Lower leg skin (tissue), 3 donors: ENCODE measurements at regions not wholly inside any gene's neighbourhood (a gene's known extent, or its start where the extent isn't known, plus 50 kb on each side); places are given as distances from the start of the nearest gene placed in this dataset.

Experiments
- POLR2A ChIP-seq, 2 donors: fragments of 450-650 bp; IDR thresholded peaks; one replicate each; pipeline ENCODE4 v1.6.1; 2016 to 2017; ENCODE audit warnings: antibody characterized with exemption in 2 of 2, mild to moderate bottlenecking in 1 of 2, moderate library complexity in 1 of 2
- TF ChIP-seq, protein P1 (sequence below), 3 donors: fragments of 450-650 bp; IDR thresholded peaks; one replicate each; pipeline ENCODE4 v1.5.1; 2016; ENCODE audit warnings: antibody characterized with exemption in 3 of 3, mild to moderate bottlenecking in 3 of 3, moderate library complexity in 2 of 3

GRCh38 chr12:107152315-107152714 lies 59.0 kb upstream of the CRY1 start:
- TF ChIP-seq, protein P1, sequence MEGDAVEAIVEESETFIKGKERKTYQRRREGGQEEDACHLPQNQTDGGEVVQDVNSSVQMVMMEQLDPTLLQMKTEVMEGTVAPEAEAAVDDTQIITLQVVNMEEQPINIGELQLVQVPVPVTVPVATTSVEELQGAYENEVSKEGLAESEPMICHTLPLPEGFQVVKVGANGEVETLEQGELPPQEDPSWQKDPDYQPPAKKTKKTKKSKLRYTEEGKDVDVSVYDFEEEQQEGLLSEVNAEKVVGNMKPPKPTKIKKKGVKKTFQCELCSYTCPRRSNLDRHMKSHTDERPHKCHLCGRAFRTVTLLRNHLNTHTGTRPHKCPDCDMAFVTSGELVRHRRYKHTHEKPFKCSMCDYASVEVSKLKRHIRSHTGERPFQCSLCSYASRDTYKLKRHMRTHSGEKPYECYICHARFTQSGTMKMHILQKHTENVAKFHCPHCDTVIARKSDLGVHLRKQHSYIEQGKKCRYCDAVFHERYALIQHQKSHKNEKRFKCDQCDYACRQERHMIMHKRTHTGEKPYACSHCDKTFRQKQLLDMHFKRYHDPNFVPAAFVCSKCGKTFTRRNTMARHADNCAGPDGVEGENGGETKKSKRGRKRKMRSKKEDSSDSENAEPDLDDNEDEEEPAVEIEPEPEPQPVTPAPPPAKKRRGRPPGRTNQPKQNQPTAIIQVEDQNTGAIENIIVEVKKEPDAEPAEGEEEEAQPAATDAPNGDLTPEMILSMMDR (IDR thresholded peaks at IDR 0.05) = no peak
- no peak for TF ChIP-seq POLR2A (IDR thresholded peaks at IDR 0.05)
